SH-SY5Y (cell line): ENCODE measurements at regions not wholly inside any gene's neighbourhood (a gene's known extent, or its start where the extent isn't known, plus 50 kb on each side); places are given as distances from the start of the nearest gene placed in this dataset.

Experiments
- GATA2 ChIP-seq: IDR thresholded peaks from 2 replicates; pipeline ENCODE4 v1.6.1; 2011; ENCODE audit warnings: mild to moderate bottlenecking, low read depth, low read length
- GATA3 ChIP-seq: IDR thresholded peaks from 2 replicates; pipeline ENCODE4 v1.6.1; 2011; ENCODE audit warnings: low read depth, mild to moderate bottlenecking, low read length, moderate library complexity

DNA sequence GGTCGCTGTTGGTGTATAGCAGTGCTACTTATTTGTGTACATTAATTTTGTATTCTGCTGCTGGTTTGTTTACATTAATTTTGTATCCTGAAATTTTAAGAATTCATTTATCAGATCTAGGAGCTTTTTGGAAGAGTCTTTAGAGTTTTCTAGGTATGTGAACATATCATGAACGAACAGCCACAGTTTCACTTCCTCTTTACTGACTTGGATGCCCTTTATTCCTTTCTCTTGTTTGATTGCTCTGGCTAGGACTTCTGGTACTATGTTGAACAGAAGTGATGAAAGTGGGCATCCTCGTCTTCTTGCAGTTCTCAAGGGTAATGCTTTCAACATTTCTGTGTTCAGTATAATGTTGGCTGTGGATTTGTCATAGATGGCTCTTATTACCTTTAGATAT is 1757.9 kb downstream of the BRINP3 start:
- TF ChIP-seq GATA3 (no peak), GATA2 (no peak)
